HG02970 (cell line): ENCODE measurements at regions not wholly inside any gene's neighbourhood (a gene's known extent, or its start where the extent isn't known, plus 50 kb on each side); places are given as distances from the start of the nearest gene placed in this dataset.

ENCODE experiments used
- ATAC-seq: cut with Tn5 transposase; IDR thresholded peaks from one replicate; pipeline ENCODE4 v1.9.1; 2021; ENCODE audit warnings: mild to moderate bottlenecking, moderate library complexity, moderate number of reproducible peaks; ENCODE audit not compliant: unreplicated experiment, low FRiP score

DNA sequence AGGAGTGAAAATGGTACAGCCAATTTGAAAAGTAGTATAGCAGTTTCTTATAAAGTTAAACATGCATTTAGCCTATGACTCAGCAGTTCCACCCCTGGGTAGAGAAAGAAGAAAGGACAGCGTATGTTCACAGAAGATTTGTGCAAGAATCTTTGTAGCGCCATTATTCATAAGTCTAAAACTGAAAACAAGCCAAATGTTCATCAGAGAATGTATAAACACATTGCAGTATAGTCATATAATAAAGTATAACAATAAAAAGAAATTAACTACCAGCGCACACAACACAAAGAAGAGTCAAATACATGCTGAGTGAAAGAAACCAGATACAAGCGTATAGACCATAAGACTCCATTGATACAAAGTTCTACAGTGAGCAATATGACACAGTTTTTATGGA lies 294.0 kb downstream of the SAMD5 start:
- no peak for ATAC-seq

DNA sequence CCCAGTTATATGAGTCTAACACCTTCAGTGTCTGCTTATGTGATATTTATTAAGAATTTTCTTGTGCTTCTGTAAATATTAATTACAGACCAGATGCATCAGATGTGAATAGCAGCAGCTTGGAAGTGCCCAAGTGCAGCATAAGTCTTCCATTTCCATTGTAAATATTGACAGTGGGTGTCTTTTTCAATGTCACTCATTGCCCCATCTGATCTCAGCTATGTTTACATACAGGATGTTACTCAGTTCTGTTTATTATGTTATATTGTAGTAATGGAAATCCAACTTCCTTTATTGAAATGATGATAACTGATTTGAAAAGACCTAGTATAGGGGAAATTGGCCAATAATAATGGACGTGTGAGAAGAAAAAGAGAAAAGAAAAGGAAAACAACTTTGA lies 296.7 kb downstream of the SAMD5 start:
- ATAC-seq = no peak

DNA sequence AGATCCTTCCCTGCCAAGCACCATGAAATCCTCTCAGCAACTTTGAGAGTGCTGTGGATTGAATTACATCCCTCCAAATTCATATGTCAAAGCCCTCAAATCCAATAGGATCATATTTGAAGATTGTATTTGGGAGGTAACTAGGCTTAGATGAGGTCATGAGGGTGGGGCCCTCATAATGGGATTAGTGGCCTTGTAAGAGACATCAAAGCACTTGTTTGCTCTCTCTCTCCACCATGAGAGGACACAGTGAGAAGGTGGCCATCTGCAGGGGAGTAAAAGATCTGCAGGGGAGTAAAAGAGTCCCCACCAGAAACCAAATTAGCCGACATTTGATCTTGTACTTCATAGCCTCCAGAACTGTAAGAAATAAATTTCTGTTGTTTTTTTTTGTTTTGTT lies 298.2 kb downstream of the SAMD5 start:
- no peak for ATAC-seq

DNA sequence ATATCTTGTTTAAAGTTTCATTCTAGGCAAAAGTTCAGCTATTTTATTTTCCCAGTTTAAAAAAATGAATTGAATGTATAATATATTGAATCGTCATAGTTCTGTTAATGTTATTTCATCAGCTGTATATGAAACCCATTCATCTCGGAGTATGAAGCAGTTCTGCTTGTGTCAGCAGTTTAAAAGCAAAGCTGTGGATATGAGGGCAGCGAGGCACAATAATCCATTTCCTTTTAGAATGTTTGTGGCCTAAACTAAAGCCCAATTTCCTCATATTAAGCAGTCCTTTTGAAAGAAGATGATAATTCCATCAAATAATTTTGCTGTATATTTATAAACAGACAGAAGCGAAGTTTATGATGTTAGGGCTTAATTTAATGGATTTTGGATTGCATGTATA lies 300.1 kb downstream of the SAMD5 start:
- no peak for ATAC-seq

DNA sequence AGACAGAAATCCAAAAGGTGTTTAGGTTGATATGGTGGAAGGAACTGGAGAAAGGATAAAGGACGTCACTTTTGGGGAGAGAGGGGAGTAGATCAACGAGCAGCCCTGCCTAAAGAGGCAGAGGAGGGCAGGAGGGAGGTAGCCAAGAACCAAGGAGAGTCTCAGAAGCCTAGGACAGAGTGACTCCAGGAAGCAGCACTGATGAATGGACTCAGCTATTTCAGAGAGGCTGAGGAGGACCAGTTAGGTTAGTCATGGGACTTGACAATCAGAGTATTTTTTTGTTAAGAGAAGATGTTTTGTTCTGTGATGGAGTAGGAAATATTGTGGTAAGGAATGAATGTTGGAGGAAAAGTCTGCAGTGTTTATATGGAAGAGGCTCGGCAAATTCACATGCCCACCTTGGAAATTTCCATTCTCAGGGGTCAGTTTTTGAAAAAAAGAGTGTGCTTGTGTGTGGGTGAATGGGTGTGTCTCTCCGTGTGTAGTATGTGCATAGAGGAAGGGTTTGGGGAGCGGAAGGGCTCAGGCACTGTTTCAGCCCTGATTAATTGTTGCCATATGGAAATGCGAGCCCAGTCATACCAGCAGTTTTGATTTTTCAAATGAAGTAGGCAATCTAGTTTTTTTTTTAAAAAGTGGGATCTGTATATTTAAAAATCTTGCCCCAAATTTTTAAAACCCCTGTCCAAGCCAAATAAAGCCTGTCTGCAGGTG lies 303.6 kb downstream of the SAMD5 start:
- ATAC-seq = no peak

DNA sequence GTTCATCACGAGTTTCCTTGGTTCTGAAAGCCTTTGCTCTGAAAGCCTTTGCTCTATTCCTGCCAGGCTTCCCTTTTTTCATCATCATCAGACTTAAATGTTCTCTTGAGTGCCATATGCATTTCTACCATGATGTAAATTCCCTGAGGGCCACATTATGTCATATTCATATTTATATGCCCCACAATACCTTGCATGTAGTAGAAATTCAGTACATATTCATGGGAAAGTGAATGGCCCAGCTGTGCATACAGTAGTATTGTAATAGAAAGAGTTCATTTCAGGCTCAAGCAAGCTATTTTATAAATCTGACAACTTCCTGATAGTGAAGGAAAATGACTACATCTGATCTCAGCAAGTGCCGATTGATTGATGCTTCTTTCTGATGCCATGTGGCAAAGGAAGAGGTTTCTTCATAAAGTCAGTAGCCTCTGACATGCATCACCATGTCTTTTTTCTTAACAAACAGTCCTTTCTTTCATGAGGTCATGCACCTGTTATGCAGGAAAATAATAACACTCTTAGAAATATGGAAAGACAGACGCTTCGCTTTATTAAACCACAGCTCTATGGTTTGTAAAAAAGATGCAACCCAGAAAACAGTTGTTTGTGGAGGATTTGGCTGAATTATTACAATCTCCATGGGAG lies 308.7 kb downstream of the SAMD5 start:
- no peak for ATAC-seq

DNA sequence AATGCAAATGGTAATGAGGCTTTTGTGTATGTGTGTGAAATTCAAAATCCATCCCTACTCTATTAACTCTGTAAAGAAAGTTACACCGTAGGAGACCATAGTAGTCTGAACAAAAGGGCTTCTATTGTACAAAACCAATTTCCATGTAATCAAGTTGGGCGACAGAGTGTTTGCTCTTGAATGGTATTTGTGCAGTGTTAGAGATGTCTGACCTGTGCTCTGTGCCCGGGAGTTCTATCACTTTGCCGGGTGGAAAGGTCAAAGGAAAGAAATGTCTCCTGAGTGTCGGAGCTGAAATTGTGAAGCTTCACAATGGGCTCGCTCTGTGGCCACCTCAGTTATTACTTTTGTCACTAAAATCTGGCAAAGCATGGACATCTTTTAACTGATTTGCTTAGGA lies 312.0 kb downstream of the SAMD5 start:
- ATAC-seq = no peak

DNA sequence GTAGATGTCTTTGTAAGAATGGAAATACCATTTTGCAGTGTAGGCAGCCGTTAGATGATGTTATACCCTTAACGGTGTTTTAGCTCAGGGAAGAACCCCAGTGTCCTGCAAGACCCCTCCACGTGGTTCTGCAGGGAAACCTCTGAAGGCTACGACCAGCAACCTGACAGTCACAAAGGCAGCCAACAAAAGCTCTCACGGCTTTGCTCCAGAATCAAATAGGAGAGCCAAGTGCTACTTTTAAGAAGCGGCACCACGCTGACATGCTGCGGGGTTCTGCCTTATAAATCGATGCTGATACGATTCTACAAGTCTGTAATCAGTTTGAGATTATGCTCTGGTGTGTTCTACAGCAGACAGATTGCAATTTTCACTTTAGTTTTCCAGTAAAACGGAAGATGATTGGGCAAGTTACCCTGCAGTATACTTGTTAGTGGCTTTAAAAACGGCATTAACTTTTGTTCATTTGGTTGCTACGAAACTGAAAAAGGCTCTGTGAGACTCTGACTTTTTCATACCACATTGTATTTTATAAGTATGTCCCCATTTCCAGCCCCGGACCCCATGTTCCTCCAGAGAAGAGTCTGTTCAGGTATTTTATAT lies 312.9 kb downstream of the SAMD5 start:
- no peak for ATAC-seq

DNA sequence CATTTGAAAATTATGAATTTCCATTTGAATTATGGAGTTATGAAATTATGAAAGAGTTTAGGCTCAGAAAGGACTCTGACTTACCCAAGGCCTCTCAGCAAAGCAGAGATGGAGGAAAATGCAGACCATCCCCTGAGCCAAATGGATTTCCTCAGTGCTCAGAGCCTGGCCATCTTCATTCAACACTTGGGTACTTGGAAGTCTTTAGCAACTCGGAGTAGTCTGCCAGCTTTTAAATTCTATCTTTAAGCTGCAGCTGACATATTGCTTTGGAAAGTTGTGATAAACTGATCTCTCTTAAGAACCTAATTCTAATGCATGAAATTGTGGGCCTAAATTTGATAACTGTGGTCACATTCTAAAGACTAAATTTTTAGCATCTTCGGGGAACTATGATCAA lies 315.4 kb downstream of the SAMD5 start:
- no peak for ATAC-seq

DNA sequence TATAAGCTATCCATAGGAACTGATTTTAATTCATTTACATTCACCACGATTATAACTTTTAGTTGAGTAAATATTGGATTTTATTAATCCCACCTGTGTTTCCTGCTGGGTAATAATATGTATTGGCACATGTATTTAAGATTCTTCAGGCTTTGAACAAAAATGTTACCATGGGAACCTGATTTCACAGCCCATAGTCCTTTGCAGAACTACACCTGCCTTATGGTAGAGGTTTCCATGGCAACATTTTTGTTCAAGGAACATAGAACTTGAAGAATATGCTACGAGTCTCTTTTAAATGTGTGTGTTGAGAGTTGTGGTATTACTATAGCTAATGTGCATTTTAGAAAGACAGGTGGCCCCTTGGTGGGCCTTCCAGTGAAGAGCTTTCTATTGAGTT lies 317.4 kb downstream of the SAMD5 start:
- ATAC-seq = no peak

DNA sequence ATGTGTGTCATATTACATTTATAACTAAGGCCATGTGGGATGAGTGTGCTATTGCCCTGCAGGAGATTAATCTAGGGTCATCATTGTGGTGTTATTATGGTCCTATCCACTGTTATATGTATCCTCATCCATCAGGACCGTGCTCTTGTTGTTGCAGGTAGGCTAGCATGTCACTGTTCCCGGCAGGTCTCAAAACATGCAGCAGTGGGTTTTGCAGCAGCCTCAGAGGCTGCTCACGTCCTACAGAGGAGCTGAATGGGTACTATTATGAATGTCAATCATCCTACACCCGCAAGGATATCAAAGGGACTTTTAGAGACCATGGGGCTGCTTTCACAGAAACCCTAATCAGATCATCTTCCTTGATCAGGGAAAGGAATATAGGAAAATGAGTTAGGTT lies 318.2 kb downstream of the SAMD5 start:
- no peak for ATAC-seq

DNA sequence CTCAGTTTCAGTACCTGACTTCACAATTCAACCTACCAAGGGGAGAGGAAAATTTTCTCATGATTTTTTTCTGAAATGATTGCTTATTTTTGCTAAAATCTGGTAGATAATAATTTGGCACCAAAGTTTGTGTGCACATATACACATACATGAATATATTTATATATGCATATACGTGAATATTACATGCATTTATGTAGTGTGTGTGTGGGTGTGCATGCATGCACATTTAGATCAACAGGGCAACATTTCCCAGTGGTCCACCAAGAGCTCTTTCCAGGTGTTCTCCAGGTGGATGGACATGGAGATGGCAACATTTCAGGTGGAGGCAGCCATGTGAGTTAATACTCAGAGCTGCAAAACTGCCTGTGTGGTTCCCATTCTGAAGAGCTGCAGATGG lies 320.9 kb downstream of the SAMD5 start:
- ATAC-seq = no peak

DNA sequence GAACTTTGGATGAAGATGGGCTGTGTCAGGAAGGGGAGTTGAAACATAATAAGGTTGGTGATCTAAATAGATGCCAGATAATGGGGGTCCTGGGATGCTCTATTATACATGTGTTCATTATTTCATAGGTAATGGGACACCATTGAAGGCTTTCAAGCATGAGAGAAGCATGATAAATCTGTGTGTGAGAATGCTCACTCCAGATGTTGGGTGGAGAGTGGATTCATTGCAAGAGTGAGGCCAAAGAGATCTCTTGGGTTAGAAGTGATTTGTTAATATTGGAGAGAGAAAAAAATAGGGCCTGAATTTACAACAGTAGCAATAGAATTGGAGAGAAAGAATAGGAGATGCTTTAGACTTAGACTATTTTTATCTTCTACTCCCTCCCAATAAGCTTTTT lies 321.3 kb downstream of the SAMD5 start:
- no peak for ATAC-seq

DNA sequence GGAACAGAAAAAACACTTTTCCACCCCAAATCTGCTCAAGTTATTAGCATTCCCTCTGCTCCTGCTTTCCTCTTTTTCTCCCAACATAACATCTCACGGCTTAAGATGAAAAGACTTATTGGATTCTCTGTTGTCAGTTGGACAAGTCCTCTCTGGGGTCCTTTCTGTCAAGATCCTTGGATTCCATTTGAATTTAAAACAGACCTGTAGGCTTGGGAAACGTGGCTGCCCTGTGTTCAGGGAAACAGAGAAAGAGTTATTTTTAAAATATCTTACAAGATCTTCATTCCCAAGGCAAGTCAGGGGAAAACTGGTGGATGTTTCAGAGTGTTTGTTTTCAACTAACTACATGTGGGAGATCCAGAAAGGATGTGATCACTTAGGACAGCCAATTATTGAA lies 322.9 kb downstream of the SAMD5 start:
- no peak for ATAC-seq

DNA sequence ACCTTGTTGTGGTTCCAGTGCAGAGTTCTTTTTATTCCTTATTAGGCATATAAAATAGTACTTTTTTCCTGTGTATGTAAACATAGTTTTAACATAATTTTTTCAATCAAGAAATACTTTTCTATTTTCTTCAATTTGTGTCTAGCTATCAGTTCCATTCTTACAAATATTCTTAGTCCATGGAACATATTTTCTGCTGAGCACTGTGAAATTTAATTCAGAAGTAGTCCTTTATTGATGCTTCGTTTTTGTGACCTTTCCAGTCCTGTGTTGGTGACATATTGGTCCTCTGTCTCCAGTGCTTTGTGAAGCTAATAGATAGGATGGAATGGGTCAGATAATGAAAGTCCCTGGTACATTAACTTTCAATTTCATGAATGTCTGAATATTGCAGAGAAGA lies 325.1 kb downstream of the SAMD5 start:
- no peak for ATAC-seq

DNA sequence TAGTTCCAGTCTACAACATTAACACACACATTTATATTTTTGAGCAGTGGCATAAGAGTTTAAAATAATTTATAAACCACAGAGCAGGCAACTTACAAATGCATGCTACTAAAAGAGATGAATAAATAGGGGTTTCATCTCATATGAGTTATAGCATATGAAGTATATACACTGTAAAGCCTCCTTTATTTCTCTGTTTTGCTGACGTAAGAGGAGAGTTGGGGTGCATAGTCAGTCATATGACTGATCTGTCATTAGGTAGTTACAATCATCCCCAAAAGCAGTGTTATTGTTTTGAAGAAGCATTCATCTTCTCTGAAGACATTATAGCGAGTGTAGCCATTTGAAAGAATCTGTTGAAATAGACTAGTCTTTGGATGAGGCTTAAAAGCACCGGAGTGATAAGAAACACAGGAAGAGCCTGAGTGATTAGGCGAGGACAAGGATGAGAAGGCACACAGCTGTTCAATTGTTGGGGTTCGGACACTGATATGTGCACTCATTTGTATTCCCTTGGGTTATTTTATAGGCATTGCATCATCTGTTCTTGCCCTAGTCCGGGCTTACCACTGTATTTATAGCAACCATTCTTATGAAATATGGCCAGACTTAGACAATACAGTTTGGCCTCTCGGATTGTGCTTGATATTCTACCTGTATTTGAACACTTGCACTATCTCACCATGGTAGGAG lies 325.7 kb downstream of the SAMD5 start:
- no peak for ATAC-seq

DNA sequence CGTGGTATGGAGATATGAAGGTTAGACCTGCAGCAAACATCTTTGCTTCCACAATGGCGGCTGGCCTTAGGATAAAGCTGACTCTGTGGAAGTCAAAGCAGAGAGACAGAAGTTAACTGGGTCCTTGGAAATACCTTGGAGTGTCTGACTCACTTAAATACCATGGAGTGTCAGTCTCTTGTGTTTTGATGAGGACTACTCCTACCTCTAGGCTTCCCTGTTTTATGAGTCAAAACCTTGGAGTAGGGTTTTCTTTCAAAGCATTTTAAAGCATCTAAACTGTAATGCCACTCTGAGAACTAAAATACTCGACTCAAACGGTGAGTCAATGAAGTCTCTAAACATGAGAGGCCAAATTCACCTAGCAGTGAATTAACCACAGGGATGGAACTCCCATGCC lies 329.1 kb downstream of the SAMD5 start:
- ATAC-seq = no peak

DNA sequence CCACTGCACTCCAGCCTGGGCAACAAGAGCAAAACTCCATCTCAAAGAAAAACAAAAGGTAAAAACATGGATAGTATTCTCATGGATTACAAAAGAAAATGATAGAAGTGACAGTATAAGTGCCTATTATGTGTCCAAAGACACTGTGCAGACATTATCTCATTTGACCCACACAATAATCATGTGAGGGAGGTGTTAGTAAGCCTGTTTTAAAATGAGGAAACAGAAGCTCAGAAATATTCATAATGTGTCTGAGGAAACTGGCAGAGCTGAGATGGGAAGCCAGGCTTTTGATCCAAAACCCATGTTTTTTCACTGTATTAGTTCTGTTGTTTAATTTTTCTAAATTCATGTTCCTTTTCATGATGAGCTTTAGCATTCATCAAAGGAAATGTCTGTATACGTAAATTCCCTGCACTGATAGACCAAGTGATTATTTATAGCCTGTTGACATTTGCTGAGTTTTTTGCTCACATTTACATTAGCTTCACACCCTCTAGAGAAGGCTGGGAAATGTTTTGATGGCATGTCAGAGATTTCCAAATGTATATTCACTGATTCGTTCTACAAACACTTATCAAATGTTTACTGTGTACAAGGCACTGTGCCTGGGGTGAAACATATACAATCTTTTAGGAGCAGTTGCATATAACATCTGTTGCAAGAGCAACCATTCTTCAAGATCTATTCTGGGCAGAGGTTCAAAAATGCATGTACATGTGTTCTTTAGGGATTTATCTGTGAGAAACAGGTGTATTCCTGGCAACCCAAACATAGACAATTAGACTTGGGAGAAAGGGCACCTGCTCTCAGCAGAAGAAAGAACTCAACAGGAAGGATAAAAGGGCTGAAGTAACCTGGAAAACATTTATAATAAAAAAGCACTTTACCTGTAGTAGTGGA lies 331.5 kb downstream of the SAMD5 start:
- ATAC-seq = no peak

DNA sequence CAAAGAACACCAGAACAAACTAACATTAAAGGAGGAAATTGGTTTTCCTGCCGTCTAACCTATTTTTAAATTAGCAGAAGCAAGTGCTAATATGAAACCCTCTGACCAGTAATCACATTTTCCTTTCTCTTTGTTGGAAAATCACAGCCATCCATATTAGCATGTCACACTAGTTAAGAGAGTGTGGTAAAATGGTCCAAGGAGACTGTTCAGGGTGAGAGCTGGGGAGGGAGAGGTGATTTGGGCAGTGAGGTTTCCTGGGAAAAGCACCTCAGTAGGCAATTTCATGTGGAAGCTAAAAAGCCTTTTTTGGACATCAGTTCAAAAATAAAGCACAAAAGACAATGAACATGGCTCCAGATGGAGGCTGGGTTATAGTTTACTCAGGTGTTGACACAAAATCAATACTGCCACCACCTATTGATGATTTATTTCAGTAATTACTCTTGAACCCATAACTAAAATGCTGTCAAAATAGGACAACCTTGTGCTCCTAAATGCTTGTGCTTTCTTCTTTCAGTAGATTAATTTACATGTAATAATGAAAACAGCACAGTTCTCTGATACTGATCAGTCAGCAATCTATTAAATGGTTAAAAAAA lies 333.2 kb downstream of the SAMD5 start:
- ATAC-seq = no peak
